ENCODE measurements at regions not wholly inside any gene's neighbourhood (a gene's known extent, or its start where the extent isn't known, plus 50 kb on each side); places are given as distances from the start of the nearest gene placed in this dataset.

- H3K27me3 ChIP-seq (ENCODE audit: control insufficient read depth in 2 of 2, insufficient read depth in 2 of 2, low read length in 2 of 2) = no peaks in the 10 kb centered on the region
- POLR2A ChIA-PET = no interaction called here
- H3K27ac ChIP-seq (ENCODE audit: extremely low read depth, low read depth, low read length) = no peak overlapping the region
- no peaks in the 10 kb centered on the region for H4K20me1 ChIP-seq (replicated peaks; ENCODE audit: control insufficient read depth, insufficient read depth, low read length)
- no peak for ATAC-seq
- no peak overlapping the region for H3K4me2 ChIP-seq (ENCODE audit: insufficient read depth, low read length)
- no peaks in the 10 kb centered on the region for H3K9me3 ChIP-seq (replicated peaks; ENCODE audit: control insufficient read depth, insufficient read depth, low read depth, low read length)
- H3K4me3 ChIP-seq = no peak overlapping the region
- H3K9me1 ChIP-seq (ENCODE audit: control insufficient read depth, insufficient read depth, low read length) = no peaks in the 10 kb centered on the region
- H3K36me3 ChIP-seq (ENCODE audit: control insufficient read depth, insufficient read depth, low read length) = no peaks in the 10 kb centered on the region
- no peaks in the 10 kb centered on the region for H3K79me2 ChIP-seq (ENCODE audit: control insufficient read depth, insufficient read depth, low read length)
- BruUV-seq (replicated peaks) = no TSS peak
- intact Hi-C loops (cut with micrococcal nuclease) = no loop called here
- no peak overlapping the region for H3K9ac ChIP-seq (ENCODE audit: insufficient read depth in 1 of 2, low read depth in 2 of 2, low read length in 2 of 2)
- in situ Hi-C loops (cut with MboI) = no loop called here
- no peak for DNase-seq (ENCODE audit: extremely low read depth in 1 of 4, low spot score in 3 of 4)
- no peak for TF ChIP-seq RREB1 (CRISPR knock-in tag; IDR thresholded peaks at IDR 0.05)
- no peak for TF ChIP-seq ARNT (IDR thresholded peaks at IDR 0.05)
- no peak for TF ChIP-seq BRD9 (IDR thresholded peaks at IDR 0.05; ENCODE audit: low read depth, partially characterized antibody)
- TF ChIP-seq NCOA2 (IDR thresholded peaks at IDR 0.05; ENCODE audit: partially characterized antibody in 2 of 2) = no peak
- no peak for TF ChIP-seq U2AF2 (optimal IDR thresholded peaks at IDR 0.05; ENCODE audit: low read depth, low read length)
- TF ChIP-seq SAFB (IDR thresholded peaks at IDR 0.05; ENCODE audit: borderline replicate concordance, low read depth, low read length) = no peak
- H3K4me1 ChIP-seq (replicated peaks in 1 of 2; ENCODE audit: control insufficient read depth in 2 of 2, insufficient read depth in 2 of 2, low read length in 2 of 2) = no peaks in the 10 kb centered on the region
- no peak for FAIRE-seq
- no peak overlapping the region for H2AFZ ChIP-seq (ENCODE audit: low read depth, low read length)
- CTCF ChIA-PET (ENCODE audit: low intra/inter-chr PET ratio) = no interaction called here
- WGBS (ENCODE audit: insufficient coverage, low coverage, missing lambda C conversion rate) = 0% methylated on average over 1 of the region's 1 CpG
These were observed 73.2 kb upstream of the SLC38A4 start for GRCh38 chr12:46898989-46899388.

All from K562 (cell line).